Glomerular visceral epithelial cell (primary cell): ENCODE measurements at regions not wholly inside any gene's neighbourhood (a gene's known extent, or its start where the extent isn't known, plus 50 kb on each side); places are given as distances from the start of the nearest gene placed in this dataset.
"Not testable (repeated sequence)": the region's sequence is repeated elsewhere in the genome, so short reads cannot be mapped to it uniquely, and the experiment has no call there.

Experiments used
- DNase-seq: peaks from one replicate; pipeline ENCODE4 v3.0.0-alpha.2; 2016; ENCODE audit errors: extremely low spot score

GRCh38 chr2:114132050-114132449, 242.2 kb downstream of the ACTR3 start:
- not testable (repeated sequence) for DNase-seq

- no peak for DNase-seq
Measured at GRCh38 chr2:114134146-114134545, 244.3 kb downstream of the ACTR3 start.

- no peak for DNase-seq
Measured at GRCh38 chr2:114139542-114139941, 249.7 kb downstream of the ACTR3 start.

GRCh38 chr2:114156366-114157056, 266.6 kb downstream of the ACTR3 start:
- no peak for DNase-seq

- DNase-seq = no peak
Measured at GRCh38 chr2:114157057-114157385, 267.1 kb downstream of the ACTR3 start.

GRCh38 chr2:114160263-114160981, 270.5 kb downstream of the ACTR3 start:
- no peak for DNase-seq

GRCh38 chr2:114161371-114161770, 271.5 kb downstream of the ACTR3 start:
- no peak for DNase-seq

GRCh38 chr2:114167799-114168198, 274.6 kb upstream of the DPP10 start:
- DNase-seq = no peak

- no peak for DNase-seq
Measured at GRCh38 chr2:114170070-114170469, 272.4 kb upstream of the DPP10 start.

- DNase-seq = no peak
Measured at GRCh38 chr2:114175507-114175906, 266.9 kb upstream of the DPP10 start.

- DNase-seq = no peak
Measured at GRCh38 chr2:114185501-114185900, 256.9 kb upstream of the DPP10 start.

GRCh38 chr2:114192362-114192761, 250.1 kb upstream of the DPP10 start:
- peak; percentile 3 for DNase-seq

GRCh38 chr2:114201781-114202180, 240.7 kb upstream of the DPP10 start:
- DNase-seq = no peak

- no peak for DNase-seq
Measured at GRCh38 chr2:114203679-114204078, 238.8 kb upstream of the DPP10 start.

- no peak for DNase-seq
Measured at GRCh38 chr2:114213808-114214207, 228.6 kb upstream of the DPP10 start.

GRCh38 chr2:114218383-114218782, 224.1 kb upstream of the DPP10 start:
- no peak for DNase-seq

GRCh38 chr2:114219456-114219855, 223.0 kb upstream of the DPP10 start:
- DNase-seq = no peak

- no peak for DNase-seq
Measured at GRCh38 chr2:114222344-114222743, 220.1 kb upstream of the DPP10 start.

- DNase-seq = no peak
Measured at GRCh38 chr2:114231921-114232320, 210.5 kb upstream of the DPP10 start.

GRCh38 chr2:114237331-114237730, 205.1 kb upstream of the DPP10 start:
- no peak for DNase-seq

- no peak for DNase-seq
Measured at GRCh38 chr2:114238910-114239559, 203.4 kb upstream of the DPP10 start.

- no peak for DNase-seq
Measured at GRCh38 chr2:114248648-114249047, 193.8 kb upstream of the DPP10 start.

- no peak for DNase-seq
Measured at GRCh38 chr2:114252713-114253112, 189.7 kb upstream of the DPP10 start.
